Osteocyte (in vitro differentiated cells): ENCODE measurements at regions not wholly inside any gene's neighbourhood (a gene's known extent, or its start where the extent isn't known, plus 50 kb on each side); places are given as distances from the start of the nearest gene placed in this dataset.

Source experiments
- DNase-seq: peaks from one replicate; pipeline ENCODE4 v3.0.0; 2021; ENCODE audit warnings: mixed read lengths; ENCODE audit not compliant: unreplicated experiment; ENCODE audit errors: extremely low spot score
- H3K27ac Mint-ChIP-seq: one replicate; pipeline ENCODE4 v1.8.0; 2021; ENCODE audit warnings: mild to moderate bottlenecking, mixed read lengths; ENCODE audit not compliant: unreplicated experiment
- H3K27me3 Mint-ChIP-seq: one replicate; pipeline ENCODE4 v1.8.0; 2021; ENCODE audit warnings: mixed read lengths; ENCODE audit not compliant: unreplicated experiment
- H3K36me3 Mint-ChIP-seq: one replicate; pipeline ENCODE4 v1.8.0; 2021; ENCODE audit warnings: mixed read lengths; ENCODE audit not compliant: unreplicated experiment
- H3K4me1 Mint-ChIP-seq: one replicate; pipeline ENCODE4 v1.8.0; 2021; ENCODE audit warnings: mixed read lengths; ENCODE audit not compliant: unreplicated experiment
- H3K4me3 Mint-ChIP-seq: one replicate; pipeline ENCODE4 v1.8.0; 2021; ENCODE audit warnings: mild to moderate bottlenecking, moderate library complexity, mixed read lengths; ENCODE audit not compliant: unreplicated experiment
- H3K9me3 Mint-ChIP-seq: one replicate; pipeline ENCODE4 v1.8.0; 2021; ENCODE audit warnings: mixed read lengths; ENCODE audit not compliant: unreplicated experiment
- CTCF ChIP-seq: fragments of 200-600 bp; sonication (generic); IDR thresholded peaks from 2 replicates; pipeline ENCODE4 v1.5.0; 2021; ENCODE audit warnings: antibody characterized with exemption, mild to moderate bottlenecking, moderate library complexity

- Mint-ChIP-seq H3K27me3 (no peaks in the 10 kb centered on the region), H3K4me3 (no peak overlapping the region), H3K4me1 (no peaks in the 10 kb centered on the region), H3K36me3 (no peaks in the 10 kb centered on the region), H3K27ac (no peak overlapping the region), H3K9me3 (no peaks in the 10 kb centered on the region)
- no peak for TF ChIP-seq CTCF
- DNase-seq, result no peak
Observed at GRCh38 chr12:22881878-22882385, 257.0 kb downstream of the ETNK1 start.

- no peaks in the 10 kb centered on the region for H3K9me3 Mint-ChIP-seq
- no peaks in the 10 kb centered on the region for H3K36me3 Mint-ChIP-seq
- H3K27ac Mint-ChIP-seq, result no peak overlapping the region
- H3K4me1 Mint-ChIP-seq, result no peaks in the 10 kb centered on the region
- TF ChIP-seq CTCF, result no peak
- H3K4me3 Mint-ChIP-seq, result no peak overlapping the region
- H3K27me3 Mint-ChIP-seq, result no peaks in the 10 kb centered on the region
- no peak for DNase-seq
Observed at GRCh38 chr12:22882559-22882958, 257.6 kb downstream of the ETNK1 start.

- Mint-ChIP-seq H3K27me3 (peaks cover 8% of the 10 kb centered on the region), H3K27ac (no peak overlapping the region), H3K36me3 (no peaks in the 10 kb centered on the region), H3K4me3 (no peak overlapping the region), H3K9me3 (peaks cover 10% of the 10 kb centered on the region), H3K4me1 (no peaks in the 10 kb centered on the region)
- no peak for DNase-seq
- TF ChIP-seq CTCF, result no peak
Observed at GRCh38 chr12:22893878-22894277, 268.9 kb downstream of the ETNK1 start.

- no peaks in the 10 kb centered on the region for H3K4me1 Mint-ChIP-seq
- no peak for DNase-seq
- no peak overlapping the region for H3K27ac Mint-ChIP-seq
- no peaks in the 10 kb centered on the region for H3K9me3 Mint-ChIP-seq
- no peak for TF ChIP-seq CTCF
- no peaks in the 10 kb centered on the region for H3K36me3 Mint-ChIP-seq
- peaks cover 10% of the 10 kb centered on the region for H3K27me3 Mint-ChIP-seq
- no peak overlapping the region for H3K4me3 Mint-ChIP-seq
Observed at GRCh38 chr12:22899184-22899583, 274.2 kb downstream of the ETNK1 start.

GRCh38 chr12:22900401-22900800 is 275.4 kb downstream of the ETNK1 start:
- no peak for TF ChIP-seq CTCF
- Mint-ChIP-seq H3K4me3 (no peak overlapping the region), H3K27ac (no peak overlapping the region), H3K36me3 (no peaks in the 10 kb centered on the region), H3K4me1 (no peaks in the 10 kb centered on the region), H3K27me3 (peaks cover 8% of the 10 kb centered on the region), H3K9me3 (no peaks in the 10 kb centered on the region)
- DNase-seq, result no peak
